ENCODE measurements at regions not wholly inside any gene's neighbourhood (a gene's known extent, or its start where the extent isn't known, plus 50 kb on each side); places are given as distances from the start of the nearest gene placed in this dataset.
A peak's percentile ranks its signal among the peaks of the same experiment; 100 is the strongest.
"Not testable (repeated sequence)": the region's sequence is repeated elsewhere in the genome, so short reads cannot be mapped to it uniquely, and the experiment has no call there.

DNA sequence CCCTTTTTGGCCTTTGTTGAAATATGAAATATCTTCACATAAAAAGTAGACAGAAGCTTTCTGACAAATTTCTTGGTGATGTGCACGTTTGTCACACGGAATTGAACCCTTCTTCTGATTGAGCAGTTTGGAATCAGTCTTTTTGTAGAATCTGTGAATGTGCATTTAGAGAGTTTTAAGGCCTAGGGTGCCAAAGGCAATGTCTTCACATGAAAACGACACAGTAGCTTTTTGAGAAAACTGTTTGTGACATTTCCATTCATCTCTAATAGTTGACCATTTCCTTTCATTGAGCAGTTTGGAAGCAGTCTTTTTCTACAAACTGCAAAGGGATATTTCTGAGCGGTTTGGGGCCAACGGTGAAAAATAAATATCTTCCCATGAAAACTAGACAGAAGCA lies 3036.0 kb downstream of the TUBA3C start:
- H3K27ac ChIP-seq (ENCODE audit: low read length); intact Hi-C loops (cut with micrococcal nuclease); H3K9me2 ChIP-seq (replicated peaks; ENCODE audit: low read length); H3K4me1 ChIP-seq (ENCODE audit: insufficient read depth, low read length); H3K79me2 ChIP-seq (ENCODE audit: low read length); ATAC-seq; H3K4me3 ChIP-seq (ENCODE audit: low read length); CTCF ChIA-PET; H3K9ac ChIP-seq (ENCODE audit: low read length); H3K27me3 ChIP-seq (ENCODE audit: low read length); DNase-seq; H3K9me3 ChIP-seq (ENCODE audit: low read length); H3K4me2 ChIP-seq (ENCODE audit: low read length); POLR2A ChIA-PET (ENCODE audit: unreplicated experiment); H3F3A ChIP-seq (ENCODE audit: low read length, unreplicated experiment); BruUV-seq (replicated peaks); H4K20me1 ChIP-seq (ENCODE audit: low read length); H2AFZ ChIP-seq (ENCODE audit: low read length); H3K36me3 ChIP-seq (ENCODE audit: low read depth, low read length): not testable (repeated sequence)

DNA sequence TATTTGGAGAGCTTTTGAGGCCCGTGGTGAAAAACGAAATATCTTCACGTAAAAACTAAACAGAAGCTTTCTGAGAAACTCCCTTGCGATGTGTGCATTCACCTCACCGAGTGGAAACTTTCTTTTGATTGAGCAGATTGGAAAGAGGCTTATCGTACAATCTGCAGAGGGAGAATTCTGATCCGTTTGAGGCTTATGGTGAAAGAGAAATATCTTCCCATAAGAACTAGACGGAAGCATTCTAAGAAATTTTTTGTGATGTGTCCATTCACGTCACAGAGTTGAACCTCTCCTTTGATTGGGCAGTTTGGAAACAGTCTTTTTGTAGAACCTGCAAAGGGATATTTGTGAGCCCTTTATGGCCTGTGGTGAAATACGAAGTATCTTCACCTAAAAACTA lies 3040.3 kb downstream of the TUBA3C start:
- not testable (repeated sequence) for BruUV-seq (replicated peaks)

GRCh38 chr13:16136846-16137245 lies 3044.8 kb downstream of the TUBA3C start:
- H3K36me3 ChIP-seq (ENCODE audit: low read depth, low read length); intact Hi-C loops (cut with micrococcal nuclease); BruUV-seq (replicated peaks); ATAC-seq; H3K4me2 ChIP-seq (ENCODE audit: low read length); DNase-seq; H3K79me2 ChIP-seq (ENCODE audit: low read length); H3K9me3 ChIP-seq (ENCODE audit: low read length); H3F3A ChIP-seq (ENCODE audit: low read length, unreplicated experiment); H3K9ac ChIP-seq (ENCODE audit: low read length); H3K27ac ChIP-seq (ENCODE audit: low read length); H4K20me1 ChIP-seq (ENCODE audit: low read length); H3K27me3 ChIP-seq (ENCODE audit: low read length); H3K9me2 ChIP-seq (replicated peaks; ENCODE audit: low read length); H3K4me1 ChIP-seq (ENCODE audit: insufficient read depth, low read length); CTCF ChIA-PET; H2AFZ ChIP-seq (ENCODE audit: low read length); POLR2A ChIA-PET (ENCODE audit: unreplicated experiment); H3K4me3 ChIP-seq (ENCODE audit: low read length): not testable (repeated sequence)

More for the DNA sequence above, 3040.3 kb downstream of the TUBA3C start:
- H3K36me3 ChIP-seq (ENCODE audit: low read depth, low read length); ATAC-seq; H3K9ac ChIP-seq (ENCODE audit: low read length); H3K79me2 ChIP-seq (ENCODE audit: low read length); H2AFZ ChIP-seq (ENCODE audit: low read length); H3K27ac ChIP-seq (ENCODE audit: low read length); H3F3A ChIP-seq (ENCODE audit: low read length, unreplicated experiment); H3K9me3 ChIP-seq (ENCODE audit: low read length); H4K20me1 ChIP-seq (ENCODE audit: low read length); intact Hi-C loops (cut with micrococcal nuclease); CTCF ChIA-PET; POLR2A ChIA-PET (ENCODE audit: unreplicated experiment); H3K4me2 ChIP-seq (ENCODE audit: low read length); H3K4me1 ChIP-seq (ENCODE audit: insufficient read depth, low read length); H3K9me2 ChIP-seq (replicated peaks; ENCODE audit: low read length); H3K27me3 ChIP-seq (ENCODE audit: low read length); H3K4me3 ChIP-seq (ENCODE audit: low read length): not testable (repeated sequence)
- peak; percentile 1 for DNase-seq

DNA sequence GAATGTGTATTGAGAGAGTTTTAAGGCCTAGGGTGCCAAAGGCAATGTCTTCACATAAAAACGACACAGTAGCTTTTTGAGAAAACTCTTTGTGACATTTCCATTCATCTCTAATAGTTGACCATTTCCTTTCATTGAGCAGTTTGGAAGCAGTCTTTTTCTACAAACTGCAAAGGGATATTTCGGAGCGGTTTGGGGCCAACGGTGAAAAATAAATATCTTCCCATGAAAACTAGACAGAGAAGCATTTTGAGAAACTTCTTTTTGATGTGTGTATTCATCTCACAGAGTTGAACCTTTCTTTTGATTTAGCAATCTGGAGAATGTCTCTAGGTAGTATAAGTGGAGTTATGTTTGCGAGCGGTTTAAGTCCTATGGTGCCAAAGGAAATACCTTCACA lies 3052.9 kb downstream of the TUBA3C start:
- ATAC-seq; H3K9me2 ChIP-seq (replicated peaks; ENCODE audit: low read length); H3K4me1 ChIP-seq (ENCODE audit: insufficient read depth, low read length); H3K79me2 ChIP-seq (ENCODE audit: low read length); H3K27ac ChIP-seq (ENCODE audit: low read length); DNase-seq; H4K20me1 ChIP-seq (ENCODE audit: low read length); intact Hi-C loops (cut with micrococcal nuclease); H3K27me3 ChIP-seq (ENCODE audit: low read length); H3K4me3 ChIP-seq (ENCODE audit: low read length); POLR2A ChIA-PET (ENCODE audit: unreplicated experiment); CTCF ChIA-PET; H2AFZ ChIP-seq (ENCODE audit: low read length); BruUV-seq (replicated peaks); H3K36me3 ChIP-seq (ENCODE audit: low read depth, low read length); H3K9ac ChIP-seq (ENCODE audit: low read length); H3K9me3 ChIP-seq (ENCODE audit: low read length); H3F3A ChIP-seq (ENCODE audit: low read length, unreplicated experiment); H3K4me2 ChIP-seq (ENCODE audit: low read length): not testable (repeated sequence)

DNA sequence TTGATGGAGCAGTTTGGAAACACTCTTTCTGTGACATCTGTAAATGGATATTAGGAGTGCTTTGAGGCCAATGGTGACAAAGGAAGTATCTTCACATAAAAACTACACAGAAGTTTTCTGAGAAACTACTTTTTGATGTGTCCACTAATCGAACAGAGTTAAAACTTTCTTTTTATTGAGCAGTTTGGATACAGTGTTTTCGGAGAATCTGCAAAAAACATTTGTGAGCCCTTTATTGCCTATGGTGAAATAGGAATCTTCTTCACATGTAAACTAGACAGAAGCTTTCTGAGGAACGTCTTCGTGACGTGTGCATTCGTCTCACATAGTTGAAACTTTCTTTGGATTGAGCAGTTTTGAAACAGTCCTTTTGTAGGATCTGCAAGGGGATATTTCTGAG lies 3068.2 kb downstream of the TUBA3C start:
- H3K27ac ChIP-seq (ENCODE audit: low read length); H3K36me3 ChIP-seq (ENCODE audit: low read depth, low read length); ATAC-seq; CTCF ChIA-PET; H3K27me3 ChIP-seq (ENCODE audit: low read length); H3K4me3 ChIP-seq (ENCODE audit: low read length); H3K4me1 ChIP-seq (ENCODE audit: insufficient read depth, low read length); intact Hi-C loops (cut with micrococcal nuclease); H3K9me3 ChIP-seq (ENCODE audit: low read length); H3F3A ChIP-seq (ENCODE audit: low read length, unreplicated experiment); H2AFZ ChIP-seq (ENCODE audit: low read length); H3K4me2 ChIP-seq (ENCODE audit: low read length); H3K9me2 ChIP-seq (replicated peaks; ENCODE audit: low read length); H3K79me2 ChIP-seq (ENCODE audit: low read length); H4K20me1 ChIP-seq (ENCODE audit: low read length); BruUV-seq (replicated peaks); POLR2A ChIA-PET (ENCODE audit: unreplicated experiment); H3K9ac ChIP-seq (ENCODE audit: low read length): not testable (repeated sequence)
- peak; percentile 2 for DNase-seq
